Gastrocnemius medialis (tissue), 4 donors: ENCODE measurements at regions not wholly inside any gene's neighbourhood (a gene's known extent, or its start where the extent isn't known, plus 50 kb on each side); places are given as distances from the start of the nearest gene placed in this dataset.

Experiments
- CTCF ChIP-seq, 5 experiments: fragments of 450-650 bp in 3 of 5; fragments of 200-600 bp in 2 of 5; sonication (generic) in 2 of 5; IDR thresholded peaks in 4 of 5; conservative IDR thresholded peaks in 1 of 5; 1 replicate in 4 of 5; 2 replicates in 1 of 5; pipeline ENCODE4 v1.5.1; 2016 to 2019; ENCODE audit warnings: antibody characterized with exemption in 5 of 5, mild to moderate bottlenecking in 3 of 5, moderate library complexity in 3 of 5
- POLR2A ChIP-seq, 2 donors: fragments of 450-650 bp; IDR thresholded peaks; one replicate each; pipeline ENCODE4 v1.6.1; 2017; ENCODE audit warnings: antibody characterized with exemption in 2 of 2, mild to moderate bottlenecking in 2 of 2, moderate library complexity in 2 of 2

DNA sequence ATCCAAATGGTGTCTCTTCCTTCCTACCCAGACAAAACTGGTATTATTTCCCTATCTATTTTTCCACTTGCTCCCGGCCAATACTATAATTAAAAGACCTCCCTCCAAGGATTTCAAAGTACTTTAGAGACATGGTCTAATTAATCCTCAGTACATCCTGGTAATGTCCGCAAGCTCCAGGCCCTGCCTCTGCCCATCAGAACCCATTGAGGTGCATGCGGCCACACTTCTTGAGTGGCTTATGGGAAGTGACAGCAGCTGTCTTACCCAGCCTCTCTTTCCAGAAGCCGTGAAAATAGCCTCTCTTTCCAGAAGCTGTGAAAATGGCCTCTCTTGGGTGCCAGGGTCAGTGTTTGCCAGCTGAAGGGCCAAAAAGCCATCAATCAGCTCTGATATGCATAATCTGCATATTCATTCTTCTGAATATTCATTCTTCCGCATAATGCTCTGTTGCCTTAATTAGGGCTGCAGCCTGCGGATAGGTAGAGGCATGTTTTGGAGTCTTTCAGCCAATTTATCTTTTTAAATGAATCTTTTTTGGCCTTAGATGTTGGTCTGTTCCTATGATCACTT lies 148.4 kb upstream of the TMTC4 start:
- TF ChIP-seq CTCF (IDR thresholded peaks at IDR 0.05 in 4 of 5, conservative IDR thresholded peaks at IDR 0.05 in 1 of 5) (no peak), POLR2A (IDR thresholded peaks at IDR 0.05) (no peak)
